Spleen (tissue), 7 donors: ENCODE measurements at regions not wholly inside any gene's neighbourhood (a gene's known extent, or its start where the extent isn't known, plus 50 kb on each side); places are given as distances from the start of the nearest gene placed in this dataset.

ENCODE experiments used
- CTCF ChIP-seq, 11 experiments: fragments of 200-600 bp in 7 of 11; fragments of 450-650 bp in 4 of 11; sonication (generic) in 4 of 11; IDR thresholded peaks in 8 of 11; conservative IDR thresholded peaks in 3 of 11; 1 replicate in 7 of 11; 2 replicates in 4 of 11; pipeline versions ENCODE4 v1.4.0 to v1.8.0; 2016 to 2021; ENCODE audit warnings: antibody characterized with exemption in 11 of 11, inconsistent platforms in 4 of 11, mild to moderate bottlenecking in 1 of 11
- POLR2AphosphoS5 ChIP-seq, 3 donors: sonication (generic); formaldehyde crosslinking; IDR thresholded peaks; one replicate each; pipeline ENCODE4 v1.5.1; 2017; ENCODE audit warnings: antibody characterized with exemption in 3 of 3
- donor health status: DM: no; HTN: no; CAD: no; lungs with moderate emphysema.
- donor health status: DM: no; HTN: no; CAD: no.
- donor health status: DM: no; HTN: no; CAD: no.

- TF ChIP-seq CTCF (IDR thresholded peaks at IDR 0.05 in 8 of 11, conservative IDR thresholded peaks at IDR 0.05 in 3 of 11) (no peak), POLR2AphosphoS5 (IDR thresholded peaks at IDR 0.05) (no peak)
These were observed 94.9 kb upstream of the DAB2 start for GRCh38 chr5:39519566-39520231.
